Spleen (tissue), 11 donors: ENCODE measurements at regions not wholly inside any gene's neighbourhood (a gene's known extent, or its start where the extent isn't known, plus 50 kb on each side); places are given as distances from the start of the nearest gene placed in this dataset.

Experiments used
- DNase-seq: peaks from one replicate; pipeline ENCODE4 v3.0.0-alpha.2; 2020
- H3K27ac ChIP-seq, 8 donors: fragments of 200-600 bp; sonication (generic) in 7 of 8; 1 replicate in 4 of 8; 2 replicates in 4 of 8; pipeline versions ENCODE4 v1.5.0 to v1.8.0; 2016 to 2021; ENCODE audit warnings: inconsistent platforms in 4 of 8, mild to moderate bottlenecking in 4 of 8, moderate library complexity in 1 of 8
- H3K27me3 ChIP-seq, 7 donors: fragments of 200-600 bp; sonication (generic) in 6 of 7; replicated peaks in 1 of 7; 1 replicate in 4 of 7; 2 replicates in 3 of 7; pipeline versions ENCODE4 v1.5.0 to v1.8.0; 2016 to 2021; ENCODE audit warnings: inconsistent platforms in 3 of 7, mild to moderate bottlenecking in 1 of 7
- H3K36me3 ChIP-seq, 6 donors: fragments of 200-600 bp; sonication (generic) in 5 of 6; 1 replicate in 4 of 6; 2 replicates in 2 of 6; pipeline versions ENCODE4 v1.5.0 to v1.8.0; 2016 to 2021; ENCODE audit warnings: inconsistent platforms in 2 of 6
- H3K4me1 ChIP-seq, 6 donors: fragments of 200-600 bp; sonication (generic) in 5 of 6; 1 replicate in 3 of 6; 2 replicates in 3 of 6; pipeline versions ENCODE4 v1.5.0 to v1.8.0; 2016 to 2021; ENCODE audit warnings: inconsistent platforms in 3 of 6
- H3K4me3 ChIP-seq, 8 donors: fragments of 200-600 bp; sonication (generic) in 7 of 8; 1 replicate in 4 of 8; 2 replicates in 4 of 8; pipeline versions ENCODE4 v1.5.0 to v1.8.0; 2016 to 2021; ENCODE audit warnings: inconsistent platforms in 4 of 8, mild to moderate bottlenecking in 4 of 8, moderate library complexity in 2 of 8
- H3K9me3 ChIP-seq, 8 donors: fragments of 200-600 bp; sonication (generic) in 7 of 8; 1 replicate in 4 of 8; 2 replicates in 4 of 8; pipeline versions ENCODE4 v1.5.0 to v1.8.0; 2016 to 2021; ENCODE audit warnings: inconsistent platforms in 4 of 8
- CTCF ChIP-seq, 11 experiments: fragments of 200-600 bp in 7 of 11; fragments of 450-650 bp in 4 of 11; sonication (generic) in 4 of 11; IDR thresholded peaks in 8 of 11; conservative IDR thresholded peaks in 3 of 11; 1 replicate in 7 of 11; 2 replicates in 4 of 11; pipeline versions ENCODE4 v1.4.0 to v1.8.0; 2016 to 2021; ENCODE audit warnings: antibody characterized with exemption in 11 of 11, inconsistent platforms in 4 of 11, mild to moderate bottlenecking in 1 of 11
- POLR2A ChIP-seq, 3 donors: fragments of 450-650 bp; IDR thresholded peaks; one replicate each; pipeline ENCODE4 v1.5.1; 2017; ENCODE audit warnings: antibody characterized with exemption in 3 of 3, mild to moderate bottlenecking in 1 of 3
- POLR2AphosphoS5 ChIP-seq, 3 donors: sonication (generic); formaldehyde crosslinking; IDR thresholded peaks; one replicate each; pipeline ENCODE4 v1.5.1; 2017; ENCODE audit warnings: antibody characterized with exemption in 3 of 3
- WGBS, 5 donors: extraction: QIAGEN DNeasy Blood & Tissue Kit in 3 of 5; methylation state at CpG; one replicate each; pipeline versions ENCODE4 v1.1.5 to v1.1.7; 2013 to 2018; 5-methylcytosine and 5-hydroxymethylcytosine counted together
- intact Hi-C: fragments of 100-400 bp; cut with DNase I; formaldehyde crosslinking; loops from one replicate; pipeline ENCODE4 v1.15.0; 2023; ENCODE audit warnings: low total_unique reads
- donor health status: healthy with polysubstance abuse.
- donor health status: DM: no; HTN: no; CAD: no; lungs with moderate emphysema.
- donor health status: DM: no; HTN: no; CAD: no.
- donor health status: Bipolar disorder and iron deficiency.
- donor health status: healthy.
- donor health status: DM: no; HTN: no; CAD: no.
- donor health status: DM: yes; HTN: yes; CAD: no.

- Histone ChIP-seq H3K4me1 (no peaks in the 10 kb centered on the region), H3K27ac (no peak overlapping the region), H3K36me3 (no peaks in the 10 kb centered on the region), H3K27me3 (no peaks in the 10 kb centered on the region), H3K9me3 (no peaks in the 10 kb centered on the region), H3K4me3 (no peak overlapping the region)
- 47 to 65% (median 50%) methylated on average over 3 of the region's 3 CpGs for WGBS, 5 donors
- DNase-seq = no peak
- intact Hi-C loops = no loop called here
- no peak for TF ChIP-seq POLR2A (IDR thresholded peaks at IDR 0.05)
- no peak for TF ChIP-seq CTCF (IDR thresholded peaks at IDR 0.05 in 8 of 11, conservative IDR thresholded peaks at IDR 0.05 in 3 of 11)
- no peak for TF ChIP-seq POLR2AphosphoS5 (IDR thresholded peaks at IDR 0.05)
Measured at GRCh38 chr7:108724251-108725100, 154.8 kb downstream of the DNAJB9 start.

GRCh38 chr7:108735814-108736213 is 166.1 kb downstream of the DNAJB9 start:
- DNase-seq = no peak
- intact Hi-C loops = no loop called here
- no peaks in the 10 kb centered on the region for H3K9me3 ChIP-seq
- H3K27me3 ChIP-seq = no peaks in the 10 kb centered on the region
- H3K4me3 ChIP-seq = no peak overlapping the region
- H3K36me3 ChIP-seq = no peaks in the 10 kb centered on the region
- no peak overlapping the region for H3K27ac ChIP-seq
- TF ChIP-seq POLR2A (IDR thresholded peaks at IDR 0.05) (no peak), POLR2AphosphoS5 (IDR thresholded peaks at IDR 0.05) (no peak), CTCF (IDR thresholded peaks at IDR 0.05 in 8 of 11, conservative IDR thresholded peaks at IDR 0.05 in 3 of 11) (no peak)
- H3K4me1 ChIP-seq = no peaks in the 10 kb centered on the region

GRCh38 chr7:108736221-108736891 is 166.7 kb downstream of the DNAJB9 start:
- intact Hi-C loops = no loop called here
- no peak overlapping the region for H3K27ac ChIP-seq
- TF ChIP-seq CTCF (IDR thresholded peaks at IDR 0.05 in 8 of 11, conservative IDR thresholded peaks at IDR 0.05 in 3 of 11) (no peak), POLR2AphosphoS5 (IDR thresholded peaks at IDR 0.05) (no peak), POLR2A (IDR thresholded peaks at IDR 0.05) (no peak)
- H3K4me1 ChIP-seq = no peaks in the 10 kb centered on the region
- no peaks in the 10 kb centered on the region for H3K9me3 ChIP-seq
- H3K36me3 ChIP-seq = no peaks in the 10 kb centered on the region
- DNase-seq = no peak
- 40 to 87% (median 69%) methylated on average over 2 of the region's 2 CpGs for WGBS, 5 donors
- H3K4me3 ChIP-seq = no peak overlapping the region
- H3K27me3 ChIP-seq = no peaks in the 10 kb centered on the region

GRCh38 chr7:108770981-108771745 is 201.5 kb downstream of the DNAJB9 start:
- Histone ChIP-seq H3K9me3 (no peaks in the 10 kb centered on the region), H3K27me3 (no peaks in the 10 kb centered on the region), H3K4me1 (no peaks in the 10 kb centered on the region), H3K4me3 (no peak overlapping the region), H3K27ac (no peak overlapping the region), H3K36me3 (no peaks in the 10 kb centered on the region)
- intact Hi-C loops = no loop called here
- no peak for DNase-seq
- WGBS, 5 donors = 70 to 78% (median 74%) methylated on average over 3 of the region's 3 CpGs
- TF ChIP-seq POLR2AphosphoS5 (IDR thresholded peaks at IDR 0.05) = no peak
- no peak for TF ChIP-seq CTCF (IDR thresholded peaks at IDR 0.05 in 8 of 11, conservative IDR thresholded peaks at IDR 0.05 in 3 of 11)
- no peak for TF ChIP-seq POLR2A (IDR thresholded peaks at IDR 0.05)
